H1 (cell line): ENCODE measurements at regions not wholly inside any gene's neighbourhood (a gene's known extent, or its start where the extent isn't known, plus 50 kb on each side); places are given as distances from the start of the nearest gene placed in this dataset.

Experiments
- CTCF ChIA-PET: fragments of 300-600 bp; sonication (Branson Sonifier 250); formaldehyde crosslinking; loops from one replicate; lab custom pipeline; 2021; ENCODE audit not compliant: partially characterized antibody; lab: Charles Lee
- POLR2A ChIA-PET: fragments of 300-600 bp; sonication (Branson Sonifier 250); formaldehyde crosslinking; loops from one replicate; lab custom pipeline; 2021; ENCODE audit warnings: inconsistent platforms; ENCODE audit not compliant: partially characterized antibody; lab: Charles Lee
- DNase-seq, 2 experiments: peaks; one replicate each; pipeline versions ENCODE4 v3.0.0 to v3.0.0-alpha.2; 2010 to 2022; ENCODE audit warnings: low spot score in 2 of 2, low read depth in 1 of 2, mixed read lengths in 1 of 2
- FAIRE-seq: peaks from 2 replicates; lab custom pipeline; 2011; peaks lifted over from hg19 to GRCh38; lab: Jason Lieb, UNC
- H2AFZ ChIP-seq: 2 replicates; pipeline ENCODE4 v1.8.1; 2012; ENCODE audit warnings: low read length, inconsistent platforms
- H2AK5ac ChIP-seq: 2 replicates; pipeline ENCODE4 v1.6.1; 2013; ENCODE audit warnings: low read depth, low read length
- H2BK120ac ChIP-seq: replicated peaks from 2 replicates; pipeline ENCODE3; 2013; ENCODE audit warnings: low read depth, low read length, inconsistent platforms
- H2BK12ac ChIP-seq: 2 replicates; pipeline ENCODE4 v1.6.1; 2013; ENCODE audit warnings: low read depth, low read length
- H2BK15ac ChIP-seq: 2 replicates; pipeline ENCODE4 v1.6.1; 2013; ENCODE audit warnings: low read length
- H2BK20ac ChIP-seq: 2 replicates; pipeline ENCODE4 v1.6.1; 2013; ENCODE audit warnings: low read length
- H2BK5ac ChIP-seq: 2 replicates; pipeline ENCODE4 v1.6.1; 2013; ENCODE audit warnings: low read depth, low read length
- H3K14ac ChIP-seq: 2 replicates; pipeline ENCODE4 v1.6.1; 2013; ENCODE audit warnings: inconsistent platforms; ENCODE audit not compliant: insufficient read length
- H3K18ac ChIP-seq: 2 replicates; pipeline ENCODE4 v1.6.1; 2013; ENCODE audit warnings: low read length; ENCODE audit errors: extremely low read depth
- H3K23ac ChIP-seq: 2 replicates; pipeline ENCODE4 v1.6.1; 2013; ENCODE audit warnings: inconsistent platforms; ENCODE audit not compliant: insufficient read length
- H3K23me2 ChIP-seq: 2 replicates; pipeline ENCODE4 v1.6.1; 2013; ENCODE audit warnings: low read depth, low read length
- H3K27ac ChIP-seq: 2 replicates; pipeline ENCODE4 v1.6.1; 2011; ENCODE audit warnings: low read depth, low read length, inconsistent platforms
- H3K27me3 ChIP-seq, 4 experiments: replicated peaks in 1 of 4; 1 replicate in 1 of 4; 2 replicates in 3 of 4; pipeline versions ENCODE4 v1.6.1 to v1.8.1; 2011 to 2013; ENCODE audit warnings: low read length in 3 of 4, mild to moderate bottlenecking in 3 of 4, inconsistent platforms in 2 of 4, mixed read lengths in 2 of 4, moderate library complexity in 1 of 4; ENCODE audit not compliant: control insufficient read depth in 3 of 4, insufficient read depth in 3 of 4; ENCODE audit errors: extremely low read depth in 1 of 4
- H3K36me3 ChIP-seq, 4 experiments: 2 replicates each; pipeline versions ENCODE4 v1.6.1 to v1.8.1; 2011 to 2013; ENCODE audit warnings: mild to moderate bottlenecking in 4 of 4, low read length in 3 of 4, moderate library complexity in 2 of 4, control low read depth in 1 of 4, inconsistent platforms in 1 of 4; ENCODE audit not compliant: insufficient read depth in 4 of 4, control insufficient read depth in 2 of 4
- H3K4ac ChIP-seq: replicated peaks from 2 replicates; pipeline ENCODE3; 2013; ENCODE audit warnings: low read length, low read depth, mixed read lengths, inconsistent platforms; ENCODE audit not compliant: insufficient read length
- H3K4me1 ChIP-seq, 4 experiments: replicated peaks in 1 of 4; 1 replicate in 1 of 4; 2 replicates in 3 of 4; pipeline versions ENCODE4 v1.6.1 to v1.8.1; 2011 to 2013; ENCODE audit warnings: low read length in 3 of 4, inconsistent platforms in 2 of 4, mixed read lengths in 1 of 4; ENCODE audit not compliant: insufficient read depth in 4 of 4, control insufficient read depth in 3 of 4
- H3K4me2 ChIP-seq, 2 experiments: 2 replicates each; pipeline versions ENCODE4 v1.6.1 to v1.8.1; 2011 to 2013; ENCODE audit warnings: low read depth in 2 of 2, low read length in 2 of 2, control low read depth in 1 of 2, inconsistent platforms in 1 of 2, mild to moderate bottlenecking in 1 of 2; ENCODE audit not compliant: insufficient read depth in 1 of 2
- H3K4me3 ChIP-seq, 4 experiments: fragments of 200-600, 300-600 bp in 1 of 4; sonication (generic), shearing (Covaris generic), sonication (Bioruptor Twin) in 1 of 4; 2 replicates each; pipeline versions ENCODE4 v1.5.1 to v1.8.1; 2011 to 2016; ENCODE audit warnings: low read length in 4 of 4, low read depth in 3 of 4, control low read depth in 2 of 4, inconsistent platforms in 2 of 4, mild to moderate bottlenecking in 2 of 4, mixed read lengths in 1 of 4, moderate library complexity in 1 of 4; ENCODE audit not compliant: insufficient read depth in 2 of 4; ENCODE audit errors: extremely low read depth in 1 of 4
- H3K56ac ChIP-seq: replicated peaks from 2 replicates; pipeline ENCODE3; 2013; ENCODE audit warnings: low read depth, mild to moderate bottlenecking, mixed read lengths, low read length, inconsistent platforms; ENCODE audit not compliant: insufficient read length
- H3K79me1 ChIP-seq: 2 replicates; pipeline ENCODE4 v1.6.1; 2013; ENCODE audit warnings: low read depth, low read length, control low read depth
- H3K79me2 ChIP-seq, 2 experiments: 2 replicates each; pipeline versions ENCODE4 v1.6.1 to v1.8.1; 2012 to 2013; ENCODE audit warnings: low read length in 2 of 2, mild to moderate bottlenecking in 2 of 2, inconsistent platforms in 1 of 2; ENCODE audit not compliant: insufficient read depth in 2 of 2, control insufficient read depth in 1 of 2
- H3K9ac ChIP-seq, 4 experiments: replicated peaks in 1 of 4; 1 replicate in 1 of 4; 2 replicates in 3 of 4; pipeline versions ENCODE4 v1.6.1 to v1.8.1; 2011 to 2013; ENCODE audit warnings: low read depth in 3 of 4, low read length in 3 of 4, control low read depth in 2 of 4, mild to moderate bottlenecking in 2 of 4, moderate library complexity in 2 of 4, inconsistent platforms in 1 of 4; ENCODE audit errors: extremely low read depth in 1 of 4
- H3K9me3 ChIP-seq, 2 experiments: 2 replicates each; pipeline versions ENCODE4 v1.6.1 to v1.8.1; 2012 to 2013; ENCODE audit warnings: mild to moderate bottlenecking in 2 of 2, moderate library complexity in 2 of 2, control low read depth in 1 of 2, inconsistent platforms in 1 of 2, low read depth in 1 of 2, low read length in 1 of 2, mixed read lengths in 1 of 2; ENCODE audit not compliant: insufficient read depth in 2 of 2
- H4K20me1 ChIP-seq, 2 experiments: replicated peaks in 1 of 2; 2 replicates each; pipeline versions ENCODE3 to v1.8.1; 2011 to 2013; ENCODE audit warnings: inconsistent platforms in 2 of 2, low read length in 2 of 2, mild to moderate bottlenecking in 1 of 2; ENCODE audit not compliant: insufficient read depth in 2 of 2, control insufficient read depth in 1 of 2
- H4K5ac ChIP-seq: 2 replicates; pipeline ENCODE4 v1.6.1; 2013; ENCODE audit warnings: low read length, low read depth, mixed read lengths, inconsistent platforms; ENCODE audit not compliant: insufficient read length
- H4K8ac ChIP-seq: 2 replicates; pipeline ENCODE4 v1.8.0; 2013; ENCODE audit warnings: mild to moderate bottlenecking, moderate library complexity, low read length, inconsistent platforms; ENCODE audit not compliant: insufficient read depth; ENCODE audit errors: extremely low read depth
- H4K91ac ChIP-seq: replicated peaks from 2 replicates; pipeline ENCODE3; 2013; ENCODE audit warnings: low read length, mixed read lengths, inconsistent platforms; ENCODE audit not compliant: insufficient read length
- ATF2 ChIP-seq: IDR thresholded peaks from 2 replicates; pipeline ENCODE4 v1.6.1; 2012; ENCODE audit warnings: low read length, inconsistent platforms
- CEBPB ChIP-seq: IDR thresholded peaks from 2 replicates; pipeline ENCODE4 v1.6.1; 2012; ENCODE audit warnings: low read depth, low read length
- EGR1 ChIP-seq: IDR thresholded peaks from 2 replicates; pipeline ENCODE4 v1.6.1; 2011; ENCODE audit warnings: low read depth, low read length, borderline replicate concordance
- FOSL1 ChIP-seq: IDR thresholded peaks from 2 replicates; pipeline ENCODE4 v1.6.1; 2011; ENCODE audit warnings: mild to moderate bottlenecking, low read depth, low read length, moderate library complexity; ENCODE audit not compliant: insufficient read depth
- PHF8 ChIP-seq: fragments of 200-600 bp; sonication (generic); conservative IDR thresholded peaks from 2 replicates; pipeline ENCODE4 v1.7.1; 2012; ENCODE audit warnings: low read depth, mild to moderate bottlenecking, inconsistent platforms, low read length, moderate library complexity
- SUZ12 ChIP-seq: fragments of 200-600 bp; sonication (generic); IDR thresholded peaks from 2 replicates; pipeline ENCODE4 v1.6.1; 2012; ENCODE audit warnings: mild to moderate bottlenecking, inconsistent platforms, low read length, moderate library complexity, mixed read lengths
- YY1 ChIP-seq: IDR thresholded peaks from 2 replicates; pipeline ENCODE4 v1.6.1; 2011; ENCODE audit warnings: low read depth, mild to moderate bottlenecking, low read length
- WGBS, 2 experiments: shearing (Covaris generic) in 1 of 2; methylation state at CpG; one replicate each; pipeline versions ENCODE4 v1.1.6 to v1.1.7; 2013 to 2015; ENCODE audit warnings: low lambda C conversion rate in 2 of 2, mixed read lengths in 2 of 2, inconsistent platforms in 1 of 2, low coverage in 1 of 2, missing lambda C conversion rate in 1 of 2; ENCODE audit not compliant: insufficient replicate concordance in 2 of 2, insufficient coverage in 1 of 2, insufficient read length in 1 of 2; ENCODE audit errors: extremely low coverage in 1 of 2, missing lambda C conversion rate in 1 of 2; 5-methylcytosine and 5-hydroxymethylcytosine counted together

GRCh38 chr4:57351731-57352130 is 241.5 kb upstream of the IGFBP7 start:
- WGBS, 2 experiments = 96% methylated on average over 1 of the region's 1 CpG; no CpG with 5 or more reads in 1 of the 2 experiments
- Histone ChIP-seq H3K36me3 (no peaks in the 10 kb centered on the region; a peak in 1 of 8 replicates), H2BK12ac (no peak overlapping the region), H3K18ac (no peak overlapping the region), H3K14ac (no peak overlapping the region), H3K27ac (no peak overlapping the region), H2BK5ac (no peak overlapping the region), H3K56ac (no peak overlapping the region), H2BK15ac (no peak overlapping the region), H4K8ac (no peak overlapping the region), H3K23me2 (no peaks in the 10 kb centered on the region), H3K4me3 (no peak overlapping the region), H3K79me1 (no peaks in the 10 kb centered on the region), H2BK120ac (no peak overlapping the region), H4K5ac (no peak overlapping the region), H3K9me3 (no peaks in the 10 kb centered on the region), H3K4me1 (no peaks in the 10 kb centered on the region), H3K27me3 (no peaks in the 10 kb centered on the region; a peak in 1 of 7 replicates), H4K91ac (no peak overlapping the region), H2AK5ac (no peak overlapping the region), H3K4me2 (no peak overlapping the region), H3K79me2 (no peaks in the 10 kb centered on the region), H3K23ac (no peak overlapping the region), H4K20me1 (no peaks in the 10 kb centered on the region), H3K4ac (no peak overlapping the region), H3K9ac (no peak overlapping the region), H2AFZ (no peak overlapping the region), H2BK20ac (no peak overlapping the region)
- DNase-seq (no peak), FAIRE-seq (no peak)
- POLR2A ChIA-PET = no interaction called here
- CTCF ChIA-PET = no interaction called here
- no peak for TF ChIP-seq ATF2
- no peak for TF ChIP-seq YY1
- TF ChIP-seq SUZ12 = no peak
- no peak for TF ChIP-seq FOSL1
- TF ChIP-seq CEBPB = no peak
- TF ChIP-seq PHF8 = no peak
- no peak for TF ChIP-seq EGR1
